DMS53 treated with DMSO at 0.1 percent for 48 hours (cell line): ENCODE measurements at regions not wholly inside any gene's neighbourhood (a gene's known extent, or its start where the extent isn't known, plus 50 kb on each side); places are given as distances from the start of the nearest gene placed in this dataset.

Experiments used
- DNase-seq: peaks from one replicate; lab custom pipeline; 2025; ENCODE audit not compliant: unreplicated experiment; lab: John Stamatoyannopoulos, UW

GRCh38 chr12:13843841-13844240 lies 137.6 kb downstream of the GRIN2B start:
- DNase-seq, result no peak

DNA sequence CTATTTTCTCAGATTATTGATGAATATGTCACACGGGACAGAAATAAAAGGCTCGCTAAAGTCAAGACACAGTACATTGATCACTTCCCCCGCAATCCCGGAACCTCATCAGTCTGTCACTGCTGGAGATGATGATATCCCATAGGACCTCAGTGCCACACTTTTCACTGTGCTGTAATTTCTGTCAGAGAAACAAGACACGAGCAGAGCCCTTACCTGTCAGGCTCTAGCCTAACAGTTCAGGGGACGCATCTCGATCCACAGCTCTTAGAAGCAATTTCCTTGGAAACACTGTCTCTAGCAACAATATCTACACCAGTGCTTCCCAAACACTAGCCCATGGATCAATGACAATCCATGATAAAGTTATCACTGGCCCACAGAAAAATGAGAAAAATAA lies 140.0 kb downstream of the GRIN2B start:
- no peak for DNase-seq

- no peak for DNase-seq
These were observed 141.8 kb downstream of the GRIN2B start for GRCh38 chr12:13839365-13840336.

DNA sequence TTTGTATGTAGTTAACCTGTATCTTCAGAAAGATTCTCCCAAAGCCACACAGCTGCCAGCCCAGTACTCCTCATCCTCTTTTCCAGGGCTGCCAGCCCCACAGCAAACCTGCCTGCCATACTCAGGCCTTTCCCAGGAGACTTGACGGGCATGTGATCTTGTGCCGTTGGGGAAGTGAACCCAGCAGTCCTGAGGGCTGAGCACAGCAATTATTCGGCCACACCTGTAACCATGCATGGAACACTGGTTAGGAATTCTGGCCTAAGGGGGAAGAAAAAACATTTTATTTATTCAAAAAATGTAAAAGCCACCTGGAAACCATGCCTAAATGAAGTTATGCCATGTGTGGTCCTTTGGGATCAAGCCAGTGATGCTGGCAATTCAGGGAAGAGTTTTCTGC lies 145.3 kb downstream of the GRIN2B start:
- no peak for DNase-seq

DNA sequence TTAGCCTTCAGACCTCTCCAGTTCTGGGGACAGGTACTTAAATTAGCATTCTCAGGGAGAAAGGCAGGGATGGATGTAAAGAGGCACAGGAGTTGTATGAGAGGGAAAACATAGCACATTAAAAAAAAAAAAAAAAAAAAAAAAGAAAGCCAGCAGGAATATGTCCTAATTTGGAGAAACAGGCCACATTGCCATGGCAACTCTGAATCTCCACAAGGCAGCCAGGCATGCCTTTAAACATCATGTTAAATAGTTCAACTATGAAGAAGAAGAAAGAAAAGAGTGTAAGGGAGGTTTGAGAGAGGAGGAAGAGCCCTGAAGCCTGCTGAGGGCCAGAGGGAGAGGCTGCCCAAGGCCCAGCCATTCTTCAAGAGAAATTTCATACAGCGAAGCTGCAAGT lies 145.8 kb downstream of the GRIN2B start:
- no peak for DNase-seq

DNA sequence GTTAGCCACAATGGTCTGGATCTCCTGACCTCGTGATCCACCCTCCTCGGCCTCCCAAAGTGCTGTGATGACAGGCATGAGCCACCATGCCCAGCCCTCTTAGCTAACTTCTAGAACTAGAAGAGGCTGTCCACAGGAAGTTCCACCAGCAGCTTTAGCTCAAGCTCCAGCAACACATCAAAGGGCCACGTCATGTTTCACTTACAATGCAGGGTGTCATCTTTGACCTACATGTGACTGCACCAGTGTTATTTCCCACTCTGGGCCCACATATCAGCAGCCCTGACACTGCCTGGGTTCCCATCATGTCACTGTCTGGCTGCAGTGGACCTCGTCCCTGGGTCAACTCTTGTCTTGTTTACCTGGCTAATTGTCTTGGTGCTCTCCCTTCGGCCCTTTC lies 147.2 kb downstream of the GRIN2B start:
- DNase-seq, result no peak

DNA sequence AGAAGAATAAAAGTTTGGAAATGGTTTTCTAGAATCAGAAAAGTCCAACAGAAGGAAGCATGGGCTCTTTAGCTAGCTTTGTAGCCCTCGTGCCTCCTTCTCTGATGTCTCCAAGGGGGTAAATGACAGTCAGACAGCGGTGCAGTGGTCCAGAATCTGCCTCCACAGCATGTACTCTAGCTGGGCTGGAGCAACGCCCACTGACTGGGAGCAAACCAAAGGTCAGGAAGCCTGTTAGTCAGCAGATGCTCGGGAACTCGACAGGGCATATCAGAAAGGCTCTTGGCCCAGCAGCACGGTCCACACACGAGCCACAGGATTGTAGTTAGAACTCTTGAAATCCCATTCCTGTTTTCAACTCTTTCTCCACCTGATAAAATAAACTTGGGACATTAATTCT lies 164.3 kb downstream of the GRIN2B start:
- no peak for DNase-seq

GRCh38 chr12:13816394-13816793 lies 165.0 kb downstream of the GRIN2B start:
- no peak for DNase-seq

GRCh38 chr12:13812168-13812567 lies 169.2 kb downstream of the GRIN2B start:
- DNase-seq, result no peak

DNA sequence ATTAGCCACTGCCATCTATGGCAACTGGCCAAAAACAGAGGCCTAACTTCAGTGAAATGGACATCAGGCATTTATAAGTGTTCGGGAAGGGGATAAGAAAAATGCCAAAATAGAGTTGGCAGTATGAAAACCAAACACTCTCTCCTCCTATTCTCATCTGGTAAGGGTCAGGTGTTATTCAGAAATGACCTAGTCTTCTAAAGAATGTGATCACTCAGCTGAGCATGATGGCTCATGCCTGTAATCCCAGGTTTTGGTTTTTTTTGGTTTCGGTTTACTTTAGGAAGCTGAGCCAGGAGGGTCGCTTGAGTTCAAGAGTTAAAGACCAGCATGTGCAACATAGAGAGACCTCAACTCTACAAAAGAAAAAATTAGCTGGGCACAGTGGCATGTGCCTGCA lies 170.3 kb downstream of the GRIN2B start:
- no peak for DNase-seq

DNA sequence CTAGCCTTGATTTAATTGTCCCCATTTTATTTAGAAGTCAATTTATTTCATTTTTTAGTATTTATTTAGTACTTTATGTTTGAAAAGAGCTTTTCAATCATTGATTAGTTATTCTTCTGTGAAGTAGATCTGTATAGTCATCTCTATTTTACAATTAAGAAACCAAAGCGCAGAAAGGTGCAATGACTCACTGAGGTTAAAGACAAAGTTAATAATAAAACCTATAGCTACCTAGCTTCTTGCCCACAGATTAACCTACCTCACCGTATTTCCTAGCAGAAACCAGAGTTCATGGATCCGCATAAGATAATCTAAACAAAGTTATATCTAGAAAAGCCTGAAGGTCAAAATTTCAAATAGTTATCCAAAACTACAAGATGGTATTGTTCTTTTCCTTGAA lies 176.4 kb downstream of the GRIN2B start:
- no peak for DNase-seq

DNA sequence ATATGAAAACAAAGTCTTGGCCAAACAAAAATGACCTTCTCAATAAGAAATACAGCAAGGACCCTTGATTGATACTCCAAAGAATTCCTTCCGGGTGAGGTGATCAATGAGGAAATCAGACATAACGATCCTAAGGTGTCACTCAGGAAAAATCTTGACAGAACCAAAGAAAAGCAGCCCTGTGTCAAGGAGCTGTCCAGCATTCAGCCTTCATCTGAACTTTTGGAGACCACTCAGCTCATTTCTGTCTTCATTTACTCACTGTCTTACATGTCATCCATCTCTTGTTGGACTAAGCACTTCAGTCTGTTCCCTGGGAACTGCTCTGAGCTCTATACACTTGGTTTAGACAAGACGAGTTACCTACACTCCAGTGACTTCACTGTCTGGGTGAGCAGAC lies 179.9 kb downstream of the GRIN2B start:
- DNase-seq, result no peak

GRCh38 chr12:13799574-13799973 lies 181.8 kb downstream of the GRIN2B start:
- no peak for DNase-seq

DNA sequence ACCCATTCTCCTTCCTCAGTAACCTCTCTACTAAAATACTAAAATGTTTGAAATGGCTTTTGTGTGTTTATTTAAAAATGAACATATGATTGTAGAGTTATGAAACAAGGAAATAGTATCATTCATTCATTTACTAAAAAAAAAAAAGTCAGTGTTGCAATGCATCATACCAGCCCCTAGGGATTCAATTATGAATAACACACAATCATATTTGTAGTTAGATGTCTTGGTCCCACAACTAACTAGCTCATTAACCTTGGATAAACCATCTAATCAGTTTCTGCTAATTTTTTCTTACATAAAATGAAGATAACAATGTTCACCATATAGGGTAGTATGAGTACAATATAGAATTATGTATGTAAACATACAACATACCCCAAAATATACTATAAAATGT lies 183.2 kb downstream of the GRIN2B start:
- no peak for DNase-seq

GRCh38 chr12:13794706-13795105 lies 186.7 kb downstream of the GRIN2B start:
- DNase-seq, result no peak

- no peak for DNase-seq
These were observed 191.1 kb downstream of the GRIN2B start for GRCh38 chr12:13790317-13790716.

DNA sequence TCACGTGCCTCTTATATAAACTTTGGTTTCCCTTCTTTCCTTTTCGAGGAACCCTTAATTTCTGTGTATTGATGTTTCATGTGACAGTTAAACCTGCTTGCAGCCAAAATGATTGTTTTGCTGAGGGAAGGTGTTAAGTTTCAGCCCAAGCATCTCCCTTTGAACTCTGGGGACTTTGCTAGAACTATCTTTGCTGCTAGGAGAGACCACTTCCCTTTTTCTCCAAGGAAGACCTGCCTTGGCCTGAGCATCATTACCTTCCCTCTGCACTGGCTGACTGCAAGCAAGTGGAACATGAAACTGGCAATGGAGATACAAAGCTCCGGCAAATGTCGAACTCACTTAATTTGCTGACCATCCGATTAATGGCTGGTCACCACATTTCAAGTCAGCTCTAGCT lies 192.8 kb downstream of the GRIN2B start:
- no peak for DNase-seq

- no peak for DNase-seq
These were observed 194.8 kb downstream of the GRIN2B start for GRCh38 chr12:13786646-13787045.

- DNase-seq, result no peak
These were observed 196.9 kb downstream of the GRIN2B start for GRCh38 chr12:13784504-13784903.

DNA sequence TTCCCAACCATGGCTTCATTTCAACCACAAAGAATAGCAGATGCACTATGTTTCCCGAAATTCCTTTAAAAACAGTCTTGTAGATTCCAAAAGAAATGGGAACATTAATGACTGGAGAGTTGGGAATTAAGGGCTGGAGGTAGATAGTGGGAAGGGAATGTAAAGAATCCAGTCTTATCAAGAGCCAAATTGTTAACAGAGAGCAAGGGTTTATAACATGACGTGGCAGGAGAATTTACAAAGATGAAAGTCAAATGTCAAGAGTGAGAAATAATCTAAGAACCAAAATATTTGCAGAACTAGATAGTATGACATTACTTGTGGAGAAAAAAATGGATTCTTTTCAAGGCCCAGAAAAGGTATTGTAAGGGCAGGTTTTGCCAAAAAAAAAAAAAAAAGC lies 200.9 kb downstream of the GRIN2B start:
- no peak for DNase-seq

GRCh38 chr12:13777374-13777773 lies 204.0 kb downstream of the GRIN2B start:
- DNase-seq, result no peak

- no peak for DNase-seq
These were observed 209.1 kb downstream of the GRIN2B start for GRCh38 chr12:13772264-13772663.

GRCh38 chr12:13770576-13770975 lies 210.8 kb downstream of the GRIN2B start:
- no peak for DNase-seq
